Midbrain (tissue), 1 donor: ENCODE measurements at regions not wholly inside any gene's neighbourhood (a gene's known extent, or its start where the extent isn't known, plus 50 kb on each side); places are given as distances from the start of the nearest gene placed in this dataset.

Experiments
- DNase-seq: peaks from one replicate; lab custom pipeline; 2025; lab: John Stamatoyannopoulos, UW

- no peak for DNase-seq
Observed at GRCh38 chrX:122777766-122778165, 406.3 kb upstream of the GRIA3 start.

GRCh38 chrX:122783918-122784317 lies 400.2 kb upstream of the GRIA3 start:
- DNase-seq, result no peak

- no peak for DNase-seq
Observed at GRCh38 chrX:122787231-122787630, 396.8 kb upstream of the GRIA3 start.

- DNase-seq, result no peak
Observed at GRCh38 chrX:122788216-122788615, 395.9 kb upstream of the GRIA3 start.

- no peak for DNase-seq
Observed at GRCh38 chrX:122790376-122791095, 393.5 kb upstream of the GRIA3 start.

GRCh38 chrX:122813876-122814275 lies 370.2 kb upstream of the GRIA3 start:
- no peak for DNase-seq

- DNase-seq, result no peak
Observed at GRCh38 chrX:122816288-122816687, 367.8 kb upstream of the GRIA3 start.

GRCh38 chrX:122817321-122817955 lies 366.6 kb upstream of the GRIA3 start:
- DNase-seq, result no peak

GRCh38 chrX:122818068-122818467 lies 366.0 kb upstream of the GRIA3 start:
- no peak for DNase-seq

- no peak for DNase-seq
Observed at GRCh38 chrX:122833230-122833629, 350.8 kb upstream of the GRIA3 start.

- no peak for DNase-seq
Observed at GRCh38 chrX:122835886-122836285, 348.2 kb upstream of the GRIA3 start.

GRCh38 chrX:122850326-122850725 lies 333.8 kb upstream of the GRIA3 start:
- DNase-seq, result no peak

- no peak for DNase-seq
Observed at GRCh38 chrX:122856205-122856604, 327.9 kb upstream of the GRIA3 start.

- DNase-seq, result no peak
Observed at GRCh38 chrX:122857734-122858133, 326.3 kb upstream of the GRIA3 start.

GRCh38 chrX:122863067-122863466 lies 321.0 kb upstream of the GRIA3 start:
- no peak for DNase-seq

GRCh38 chrX:122866532-122866931 lies 317.5 kb upstream of the GRIA3 start:
- no peak for DNase-seq

GRCh38 chrX:122868631-122869030 lies 315.4 kb upstream of the GRIA3 start:
- no peak for DNase-seq

GRCh38 chrX:122869171-122869570 lies 314.9 kb upstream of the GRIA3 start:
- DNase-seq, result no peak

GRCh38 chrX:122878269-122878668 lies 305.8 kb upstream of the GRIA3 start:
- DNase-seq, result no peak

- DNase-seq, result no peak
Observed at GRCh38 chrX:122880952-122881351, 303.1 kb upstream of the GRIA3 start.

GRCh38 chrX:122890729-122891128 lies 293.3 kb upstream of the GRIA3 start:
- DNase-seq, result no peak

GRCh38 chrX:122906726-122907125 lies 277.4 kb upstream of the GRIA3 start:
- no peak for DNase-seq

GRCh38 chrX:122907375-122907774 lies 276.7 kb upstream of the GRIA3 start:
- DNase-seq, result no peak

GRCh38 chrX:122910697-122911096 lies 273.4 kb upstream of the GRIA3 start:
- DNase-seq, result no peak
